Neural cell (in vitro differentiated cells): ENCODE measurements at regions not wholly inside any gene's neighbourhood (a gene's known extent, or its start where the extent isn't known, plus 50 kb on each side); places are given as distances from the start of the nearest gene placed in this dataset.

Experiments
- H2AFZ ChIP-seq: fragments of 200-600, 300-800 bp; sonication (generic), shearing (Covaris generic); 2 replicates; pipeline ENCODE4 v1.6.0; 2014; ENCODE audit warnings: low read depth, mild to moderate bottlenecking, antibody characterized with exemption, low read length, moderate library complexity
- H3F3A ChIP-seq: fragments of 200-600 bp; shearing (Covaris generic); 2 replicates; pipeline ENCODE4 v1.6.1; 2016; ENCODE audit warnings: mild to moderate bottlenecking, moderate library complexity, mixed read lengths, antibody characterized with exemption, low read length; ENCODE audit not compliant: insufficient read depth, poor library complexity, severe bottlenecking
- H3K27ac ChIP-seq: fragments of 200-600, 300-800 bp; sonication (generic), shearing (Covaris generic); 2 replicates; pipeline ENCODE4 v1.5.1; 2014; ENCODE audit warnings: mild to moderate bottlenecking, low read length, moderate library complexity
- H3K27me3 ChIP-seq: fragments of 300-800, 200-600 bp; sonication (generic), shearing (Covaris generic); 2 replicates; pipeline ENCODE4 v1.6.0; 2014; ENCODE audit warnings: mild to moderate bottlenecking, low read depth, low read length, moderate library complexity; ENCODE audit not compliant: insufficient read depth
- H3K36me3 ChIP-seq: fragments of 300-800, 200-600 bp; sonication (generic), shearing (Covaris generic); 2 replicates; pipeline ENCODE4 v1.5.1; 2014; ENCODE audit warnings: mild to moderate bottlenecking, antibody characterized with exemption, low read length, moderate library complexity; ENCODE audit not compliant: insufficient read depth
- H3K4me2 ChIP-seq: fragments of 300-800, 200-600 bp; sonication (generic), shearing (Covaris generic); 2 replicates; pipeline ENCODE4 v1.6.0; 2014; ENCODE audit warnings: mild to moderate bottlenecking, low read length
- H3K4me3 ChIP-seq: fragments of 300-800, 200-600 bp; sonication (generic), shearing (Covaris generic); 2 replicates; pipeline ENCODE4 v1.5.1; 2014; ENCODE audit warnings: mild to moderate bottlenecking, low read length, moderate library complexity
- H3K79me2 ChIP-seq: fragments of 200-600 bp; shearing (Covaris generic); replicated peaks from 2 replicates; pipeline ENCODE4 v1.6.0; 2014; ENCODE audit warnings: mild to moderate bottlenecking, low read length, moderate library complexity; ENCODE audit not compliant: insufficient read depth
- H3K9ac ChIP-seq: fragments of 300-800, 200-600 bp; sonication (generic), shearing (Covaris generic); 2 replicates; pipeline ENCODE4 v1.6.1; 2016; ENCODE audit warnings: mild to moderate bottlenecking, low read length, mixed read lengths
- H3K9me2 ChIP-seq: fragments of 200-600 bp; shearing (Covaris generic); 2 replicates; pipeline ENCODE4 v1.6.1; 2016; ENCODE audit warnings: mild to moderate bottlenecking, low read length, mixed read lengths; ENCODE audit not compliant: insufficient read depth
- H3K9me3 ChIP-seq: fragments of 200-600, 300-800 bp; sonication (generic), shearing (Covaris generic); 2 replicates; pipeline ENCODE4 v1.6.1; 2016; ENCODE audit warnings: mild to moderate bottlenecking, mixed run types, low read length, moderate library complexity, mixed read lengths
- H4K20me1 ChIP-seq: fragments of 200-600 bp; shearing (Covaris generic); 2 replicates; pipeline ENCODE4 v1.6.1; 2016; ENCODE audit warnings: mild to moderate bottlenecking, mixed run types; ENCODE audit not compliant: insufficient read depth
- EP300 ChIP-seq: fragments of 450-650 bp; conservative IDR thresholded peaks from 2 replicates; pipeline ENCODE4 v1.6.1; 2014; ENCODE audit warnings: antibody characterized with exemption, mild to moderate bottlenecking, moderate library complexity; ENCODE audit not compliant: poor library complexity, severe bottlenecking
- EZH2 ChIP-seq: fragments of 200-600, 300-800 bp; shearing (Covaris generic), sonication (generic); IDR thresholded peaks from 2 replicates; pipeline ENCODE4 v1.6.1; 2014; ENCODE audit warnings: antibody characterized with exemption, low read length, borderline replicate concordance, mild to moderate bottlenecking; ENCODE audit not compliant: insufficient read depth, poor library complexity, severe bottlenecking
- MXI1 ChIP-seq: fragments of 450-650 bp; conservative IDR thresholded peaks from 2 replicates; pipeline ENCODE4 v1.6.1; 2014; ENCODE audit warnings: antibody characterized with exemption, mild to moderate bottlenecking; ENCODE audit not compliant: poor library complexity, severe bottlenecking
- POLR2AphosphoS5 ChIP-seq: IDR thresholded peaks from 2 replicates; pipeline ENCODE4 v1.6.1; 2012
- RAD21 ChIP-seq: fragments of 450-650 bp; conservative IDR thresholded peaks from 2 replicates; pipeline ENCODE4 v1.6.1; 2014; ENCODE audit warnings: antibody characterized with exemption, mild to moderate bottlenecking, moderate library complexity
- SMC3 ChIP-seq: fragments of 450-650 bp; conservative IDR thresholded peaks from 2 replicates; pipeline ENCODE4 v1.6.1; 2014; ENCODE audit warnings: antibody characterized with exemption, mild to moderate bottlenecking, moderate library complexity; ENCODE audit not compliant: poor library complexity
- TAF1 ChIP-seq: IDR thresholded peaks from 2 replicates; pipeline ENCODE4 v1.6.1; 2012; ENCODE audit warnings: low read depth
- TF ChIP-seq, protein P1 (sequence below): fragments of 450-650 bp; IDR thresholded peaks from 2 replicates; pipeline ENCODE4 v1.5.1; 2014; ENCODE audit warnings: antibody characterized with exemption, mild to moderate bottlenecking, moderate library complexity; ENCODE audit not compliant: poor library complexity, severe bottlenecking
- TF ChIP-seq, protein P2 (sequence below): IDR thresholded peaks from 2 replicates; pipeline ENCODE4 v1.6.1; 2012; ENCODE audit warnings: borderline replicate concordance

DNA sequence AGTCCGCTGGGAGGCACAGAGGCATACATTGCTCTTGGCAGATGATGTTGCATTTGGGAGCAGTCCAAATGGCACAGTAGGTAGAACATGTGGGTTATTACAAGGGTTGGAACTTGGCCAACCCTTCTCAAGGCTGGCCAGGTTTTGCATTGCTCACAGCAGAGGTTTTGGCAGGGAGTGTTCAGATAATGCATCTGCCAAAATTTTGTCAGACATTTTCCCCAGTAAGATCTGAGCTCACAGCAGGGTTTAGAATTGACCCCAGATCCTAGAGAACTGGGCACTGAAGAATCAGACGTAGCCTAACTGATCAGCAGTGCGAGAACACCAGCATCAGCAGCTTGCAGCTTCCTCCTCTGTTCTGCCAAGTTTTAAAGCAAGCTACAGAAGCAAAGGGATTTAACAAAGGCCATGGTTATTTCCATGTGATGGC, 468.8 kb upstream of the KIF2B start:
- Histone ChIP-seq H2AFZ (no peak overlapping the region), H3K9ac (no peak overlapping the region), H3K9me2 (no peaks in the 10 kb centered on the region), H3K27me3 (no peaks in the 10 kb centered on the region), H3K4me3 (no peak overlapping the region), H4K20me1 (no peaks in the 10 kb centered on the region), H3K9me3 (no peaks in the 10 kb centered on the region), H3K36me3 (no peaks in the 10 kb centered on the region), H3K79me2 (no peaks in the 10 kb centered on the region), H3K4me2 (no peak overlapping the region), H3F3A (no peaks in the 10 kb centered on the region), H3K27ac (no peak overlapping the region)
- TF ChIP-seq MXI1 (no peak), EP300 (no peak), EZH2 (no peak), TAF1 (no peak)
- TF ChIP-seq, protein P1, sequence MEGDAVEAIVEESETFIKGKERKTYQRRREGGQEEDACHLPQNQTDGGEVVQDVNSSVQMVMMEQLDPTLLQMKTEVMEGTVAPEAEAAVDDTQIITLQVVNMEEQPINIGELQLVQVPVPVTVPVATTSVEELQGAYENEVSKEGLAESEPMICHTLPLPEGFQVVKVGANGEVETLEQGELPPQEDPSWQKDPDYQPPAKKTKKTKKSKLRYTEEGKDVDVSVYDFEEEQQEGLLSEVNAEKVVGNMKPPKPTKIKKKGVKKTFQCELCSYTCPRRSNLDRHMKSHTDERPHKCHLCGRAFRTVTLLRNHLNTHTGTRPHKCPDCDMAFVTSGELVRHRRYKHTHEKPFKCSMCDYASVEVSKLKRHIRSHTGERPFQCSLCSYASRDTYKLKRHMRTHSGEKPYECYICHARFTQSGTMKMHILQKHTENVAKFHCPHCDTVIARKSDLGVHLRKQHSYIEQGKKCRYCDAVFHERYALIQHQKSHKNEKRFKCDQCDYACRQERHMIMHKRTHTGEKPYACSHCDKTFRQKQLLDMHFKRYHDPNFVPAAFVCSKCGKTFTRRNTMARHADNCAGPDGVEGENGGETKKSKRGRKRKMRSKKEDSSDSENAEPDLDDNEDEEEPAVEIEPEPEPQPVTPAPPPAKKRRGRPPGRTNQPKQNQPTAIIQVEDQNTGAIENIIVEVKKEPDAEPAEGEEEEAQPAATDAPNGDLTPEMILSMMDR: no peak

DNA sequence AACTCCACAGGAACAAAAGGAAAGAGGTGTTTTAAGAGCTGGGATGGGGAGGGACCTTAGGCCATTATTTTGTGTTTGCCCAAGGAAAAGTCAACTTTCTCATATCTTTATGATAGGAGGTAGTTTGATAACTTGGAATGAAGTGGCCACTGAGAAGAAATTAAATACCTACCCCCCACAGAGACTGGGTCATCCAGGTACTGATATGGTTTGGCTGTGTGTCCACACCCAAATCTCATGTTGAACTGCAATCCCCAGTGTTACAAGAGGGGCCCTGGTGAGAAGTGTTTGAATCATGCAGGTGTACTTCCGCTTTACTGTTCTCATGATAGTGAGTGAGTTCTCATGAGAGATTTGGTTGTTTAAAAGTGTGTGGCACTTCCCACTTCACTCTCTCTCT, 477.9 kb upstream of the KIF2B start:
- H3F3A ChIP-seq: no peaks in the 10 kb centered on the region
- no peaks in the 10 kb centered on the region for H3K9me2 ChIP-seq
- TF ChIP-seq MXI1: no peak
- TF ChIP-seq SMC3: no peak
- TF ChIP-seq, protein P1: no peak
- TF ChIP-seq, protein P2, sequence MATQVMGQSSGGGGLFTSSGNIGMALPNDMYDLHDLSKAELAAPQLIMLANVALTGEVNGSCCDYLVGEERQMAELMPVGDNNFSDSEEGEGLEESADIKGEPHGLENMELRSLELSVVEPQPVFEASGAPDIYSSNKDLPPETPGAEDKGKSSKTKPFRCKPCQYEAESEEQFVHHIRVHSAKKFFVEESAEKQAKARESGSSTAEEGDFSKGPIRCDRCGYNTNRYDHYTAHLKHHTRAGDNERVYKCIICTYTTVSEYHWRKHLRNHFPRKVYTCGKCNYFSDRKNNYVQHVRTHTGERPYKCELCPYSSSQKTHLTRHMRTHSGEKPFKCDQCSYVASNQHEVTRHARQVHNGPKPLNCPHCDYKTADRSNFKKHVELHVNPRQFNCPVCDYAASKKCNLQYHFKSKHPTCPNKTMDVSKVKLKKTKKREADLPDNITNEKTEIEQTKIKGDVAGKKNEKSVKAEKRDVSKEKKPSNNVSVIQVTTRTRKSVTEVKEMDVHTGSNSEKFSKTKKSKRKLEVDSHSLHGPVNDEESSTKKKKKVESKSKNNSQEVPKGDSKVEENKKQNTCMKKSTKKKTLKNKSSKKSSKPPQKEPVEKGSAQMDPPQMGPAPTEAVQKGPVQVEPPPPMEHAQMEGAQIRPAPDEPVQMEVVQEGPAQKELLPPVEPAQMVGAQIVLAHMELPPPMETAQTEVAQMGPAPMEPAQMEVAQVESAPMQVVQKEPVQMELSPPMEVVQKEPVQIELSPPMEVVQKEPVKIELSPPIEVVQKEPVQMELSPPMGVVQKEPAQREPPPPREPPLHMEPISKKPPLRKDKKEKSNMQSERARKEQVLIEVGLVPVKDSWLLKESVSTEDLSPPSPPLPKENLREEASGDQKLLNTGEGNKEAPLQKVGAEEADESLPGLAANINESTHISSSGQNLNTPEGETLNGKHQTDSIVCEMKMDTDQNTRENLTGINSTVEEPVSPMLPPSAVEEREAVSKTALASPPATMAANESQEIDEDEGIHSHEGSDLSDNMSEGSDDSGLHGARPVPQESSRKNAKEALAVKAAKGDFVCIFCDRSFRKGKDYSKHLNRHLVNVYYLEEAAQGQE: no peak
- TF ChIP-seq EZH2: no peak
- no peak for TF ChIP-seq RAD21
- TF ChIP-seq POLR2AphosphoS5: no peak
- TF ChIP-seq TAF1: no peak
- no peak for TF ChIP-seq EP300
- no peak overlapping the region for H3K4me3 ChIP-seq
- no peaks in the 10 kb centered on the region for H3K36me3 ChIP-seq
- no peak overlapping the region for H2AFZ ChIP-seq
- no peak overlapping the region for H3K9ac ChIP-seq
- no peaks in the 10 kb centered on the region for H3K9me3 ChIP-seq
- no peaks in the 10 kb centered on the region for H4K20me1 ChIP-seq
- no peaks in the 10 kb centered on the region for H3K79me2 ChIP-seq
- no peaks in the 10 kb centered on the region for H3K27me3 ChIP-seq
- no peak overlapping the region for H3K4me2 ChIP-seq
- H3K27ac ChIP-seq: no peak overlapping the region
